Thymus (tissue), 11 donors: ENCODE measurements at regions not wholly inside any gene's neighbourhood (a gene's known extent, or its start where the extent isn't known, plus 50 kb on each side); places are given as distances from the start of the nearest gene placed in this dataset.

ENCODE experiments used
- DNase-seq, 9 donors: peaks; one replicate each; pipeline ENCODE4 v3.0.0-alpha.2; 2013; ENCODE audit warnings: low spot score in 9 of 9, low read depth in 6 of 9, missing footprints in 1 of 9
- H3K27ac ChIP-seq, 2 donors: one replicate each; pipeline ENCODE4 v1.5.1; 2013; ENCODE audit warnings: control low read depth in 1 of 2, low read depth in 1 of 2, low read length in 1 of 2, mild to moderate bottlenecking in 1 of 2, moderate library complexity in 1 of 2
- H3K27me3 ChIP-seq, 2 donors: one replicate each; pipeline ENCODE4 v1.5.1; 2013; ENCODE audit warnings: low read length in 1 of 2; ENCODE audit not compliant: control insufficient read depth in 2 of 2, insufficient read depth in 1 of 2
- H3K36me3 ChIP-seq, 2 donors: one replicate each; pipeline ENCODE4 v1.5.1; 2013; ENCODE audit warnings: low read length in 1 of 2, mild to moderate bottlenecking in 1 of 2, moderate library complexity in 1 of 2; ENCODE audit not compliant: control insufficient read depth in 2 of 2, insufficient read depth in 2 of 2
- H3K4me1 ChIP-seq, 2 donors: one replicate each; pipeline ENCODE4 v1.5.1; 2013; ENCODE audit warnings: low read length in 2 of 2; ENCODE audit not compliant: control insufficient read depth in 2 of 2, insufficient read depth in 2 of 2
- H3K4me3 ChIP-seq, 2 donors: one replicate each; pipeline ENCODE4 v1.5.1; 2013; ENCODE audit warnings: low read length in 2 of 2, control low read depth in 1 of 2, mild to moderate bottlenecking in 1 of 2
- H3K9me3 ChIP-seq, 2 donors: one replicate each; pipeline ENCODE4 v1.5.1; 2013; ENCODE audit warnings: low read length in 1 of 2, mild to moderate bottlenecking in 1 of 2; ENCODE audit not compliant: control insufficient read depth in 2 of 2, insufficient read depth in 1 of 2
- WGBS: extraction: QIAGEN DNeasy Blood & Tissue Kit; methylation state at CpG from one replicate; pipeline ENCODE4 v1.1.7; 2013; 5-methylcytosine and 5-hydroxymethylcytosine counted together
- donor health status: healthy.

- WGBS = 91% methylated on average over 2 of the region's 2 CpGs
- Histone ChIP-seq H3K36me3 (no peaks in the 10 kb centered on the region), H3K4me3 (no peak overlapping the region), H3K4me1 (no peaks in the 10 kb centered on the region), H3K27ac (no peak overlapping the region), H3K9me3 (no peaks in the 10 kb centered on the region), H3K27me3 (no peaks in the 10 kb centered on the region)
- DNase-seq = no peak
Observed at GRCh38 chr5:110251366-110251765, 475.1 kb downstream of the TMEM232 start.

GRCh38 chr5:110255194-110255593 is 471.3 kb downstream of the TMEM232 start:
- Histone ChIP-seq H3K4me1 (no peaks in the 10 kb centered on the region), H3K27ac (no peak overlapping the region), H3K9me3 (no peaks in the 10 kb centered on the region), H3K36me3 (no peaks in the 10 kb centered on the region), H3K27me3 (no peaks in the 10 kb centered on the region), H3K4me3 (no peak overlapping the region)
- 94% methylated on average over 1 of the region's 1 CpG for WGBS
- no peak for DNase-seq

DNA sequence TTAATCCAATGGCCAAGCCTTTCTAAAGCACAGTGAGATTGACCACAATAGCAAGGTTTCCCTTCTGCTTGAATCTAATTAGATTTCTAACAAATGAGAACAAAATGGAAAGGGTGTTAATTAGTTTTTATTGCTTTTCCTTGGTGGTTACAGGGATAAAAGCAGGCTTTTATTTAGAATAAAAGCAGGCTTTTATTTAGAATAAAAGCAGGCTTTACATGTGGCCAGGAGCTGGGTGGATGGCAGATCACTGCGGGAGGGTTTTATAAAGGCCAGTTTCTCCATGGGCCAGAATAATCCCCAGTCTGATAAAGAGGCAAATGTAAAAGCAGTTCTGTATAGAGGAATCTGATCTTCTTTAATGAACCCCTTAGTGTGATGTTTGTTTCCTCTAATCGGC is 470.2 kb downstream of the TMEM232 start:
- WGBS = 96% methylated on average over 2 of the region's 2 CpGs
- no peak overlapping the region for H3K4me3 ChIP-seq
- no peaks in the 10 kb centered on the region for H3K9me3 ChIP-seq
- H3K4me1 ChIP-seq = no peaks in the 10 kb centered on the region
- H3K27ac ChIP-seq = no peak overlapping the region
- H3K27me3 ChIP-seq = no peaks in the 10 kb centered on the region
- no peak for DNase-seq
- H3K36me3 ChIP-seq = no peaks in the 10 kb centered on the region

- DNase-seq = no peak
- Histone ChIP-seq H3K9me3 (no peaks in the 10 kb centered on the region), H3K4me3 (no peak overlapping the region), H3K36me3 (no peaks in the 10 kb centered on the region), H3K27me3 (no peaks in the 10 kb centered on the region), H3K4me1 (no peaks in the 10 kb centered on the region), H3K27ac (no peak overlapping the region)
- WGBS = 96% methylated on average over 6 of the region's 6 CpGs
Observed at GRCh38 chr5:110257971-110258370, 468.5 kb downstream of the TMEM232 start.

GRCh38 chr5:110258460-110259216 is 467.8 kb downstream of the TMEM232 start:
- no peak overlapping the region for H3K27ac ChIP-seq
- H3K4me3 ChIP-seq = no peak overlapping the region
- no peaks in the 10 kb centered on the region for H3K36me3 ChIP-seq
- H3K4me1 ChIP-seq = no peaks in the 10 kb centered on the region
- no peaks in the 10 kb centered on the region for H3K9me3 ChIP-seq
- no peak for DNase-seq
- WGBS = 95% methylated on average over 5 of the region's 5 CpGs
- H3K27me3 ChIP-seq = no peaks in the 10 kb centered on the region

DNA sequence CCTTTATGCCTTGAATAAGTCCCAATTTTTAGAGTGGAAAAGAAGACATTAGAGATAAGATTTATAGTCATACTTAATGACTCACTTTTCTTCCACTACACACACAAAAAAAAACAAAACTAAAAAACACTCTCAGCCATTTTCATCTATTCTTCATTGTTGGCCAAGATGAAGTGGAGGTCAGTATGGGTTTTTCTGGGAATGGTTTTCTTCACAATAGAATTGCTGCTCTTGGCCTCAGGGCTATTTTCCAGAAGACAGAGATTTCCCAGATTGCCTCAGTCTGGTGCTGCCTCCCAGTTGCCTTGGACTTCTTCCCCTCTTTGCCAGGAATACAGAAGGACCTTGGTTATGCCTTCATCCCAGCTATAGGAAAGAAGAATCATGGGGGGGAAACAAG is 463.7 kb downstream of the TMEM232 start:
- no peak overlapping the region for H3K27ac ChIP-seq
- DNase-seq = no peak

DNA sequence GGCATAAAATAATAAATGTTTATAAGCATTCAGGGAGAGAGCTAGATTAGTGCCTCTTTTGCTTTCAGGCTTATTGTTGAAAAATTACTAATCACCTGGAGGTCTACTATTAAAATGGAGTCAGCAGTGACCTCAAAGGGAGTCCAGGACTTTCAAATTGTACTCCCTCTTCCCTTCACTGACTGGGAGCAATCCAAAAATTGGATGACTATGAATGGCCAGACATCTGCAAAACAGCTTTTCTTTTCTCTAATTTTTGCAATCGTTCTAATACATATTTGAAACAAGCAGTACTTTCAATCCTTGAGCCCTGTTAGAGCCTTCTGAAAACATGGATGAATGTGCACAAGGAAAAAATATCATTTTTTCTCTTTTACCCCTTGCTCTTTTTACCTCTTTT is 461.8 kb downstream of the TMEM232 start:
- peaks cover 0 to 2% of the 10 kb centered on the region in 2 donors for H3K4me1 ChIP-seq
- no peak for DNase-seq
- H3K27ac ChIP-seq = no peak overlapping the region
- no peaks in the 10 kb centered on the region for H3K27me3 ChIP-seq
- H3K4me3 ChIP-seq = no peak overlapping the region
- no peaks in the 10 kb centered on the region for H3K36me3 ChIP-seq
- 95% methylated on average over 1 of the region's 1 CpG for WGBS
- H3K9me3 ChIP-seq = no peaks in the 10 kb centered on the region

More for the DNA sequence above, 463.7 kb downstream of the TMEM232 start:
- Histone ChIP-seq H3K4me1 (no peaks in the 10 kb centered on the region), H3K27me3 (no peaks in the 10 kb centered on the region), H3K36me3 (no peaks in the 10 kb centered on the region), H3K9me3 (no peaks in the 10 kb centered on the region), H3K4me3 (no peak overlapping the region)

DNA sequence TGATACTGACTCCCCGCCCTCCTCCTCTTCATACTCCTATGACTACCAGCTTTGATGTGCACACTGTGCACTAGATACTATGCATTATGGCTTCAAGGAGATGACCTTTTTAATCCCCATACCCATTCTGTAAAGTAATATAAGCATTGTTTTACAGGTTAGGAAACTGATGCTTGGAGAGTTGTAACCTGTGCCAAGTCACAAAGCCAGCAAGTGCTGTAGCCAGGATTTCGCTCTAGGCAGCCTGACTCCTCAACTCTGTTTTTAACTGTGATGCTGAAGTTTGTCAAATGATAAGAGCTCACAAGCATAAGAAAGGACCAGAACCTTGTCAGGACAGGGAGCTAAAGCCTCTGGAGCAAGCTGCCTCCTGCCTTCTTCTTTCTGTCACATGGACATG is 461.3 kb downstream of the TMEM232 start:
- no peaks in the 10 kb centered on the region for H3K36me3 ChIP-seq
- H3K27ac ChIP-seq = no peak overlapping the region
- WGBS = 96% methylated on average over 2 of the region's 2 CpGs
- no peak for DNase-seq
- H3K4me1 ChIP-seq = peaks cover 0 to 2% of the 10 kb centered on the region in 2 donors
- no peaks in the 10 kb centered on the region for H3K27me3 ChIP-seq
- no peaks in the 10 kb centered on the region for H3K9me3 ChIP-seq
- H3K4me3 ChIP-seq = no peak overlapping the region

GRCh38 chr5:110267714-110268113 is 458.8 kb downstream of the TMEM232 start:
- Histone ChIP-seq H3K4me3 (no peak overlapping the region), H3K27me3 (no peaks in the 10 kb centered on the region), H3K4me1 (peaks cover 0 to 2% of the 10 kb centered on the region in 2 donors), H3K9me3 (no peaks in the 10 kb centered on the region), H3K27ac (no peak overlapping the region), H3K36me3 (no peaks in the 10 kb centered on the region)
- no peak for DNase-seq
- WGBS = 97% methylated on average over 9 of the region's 9 CpGs
